ENCODE measurements at regions not wholly inside any gene's neighbourhood (a gene's known extent, or its start where the extent isn't known, plus 50 kb on each side); places are given as distances from the start of the nearest gene placed in this dataset.

DNA sequence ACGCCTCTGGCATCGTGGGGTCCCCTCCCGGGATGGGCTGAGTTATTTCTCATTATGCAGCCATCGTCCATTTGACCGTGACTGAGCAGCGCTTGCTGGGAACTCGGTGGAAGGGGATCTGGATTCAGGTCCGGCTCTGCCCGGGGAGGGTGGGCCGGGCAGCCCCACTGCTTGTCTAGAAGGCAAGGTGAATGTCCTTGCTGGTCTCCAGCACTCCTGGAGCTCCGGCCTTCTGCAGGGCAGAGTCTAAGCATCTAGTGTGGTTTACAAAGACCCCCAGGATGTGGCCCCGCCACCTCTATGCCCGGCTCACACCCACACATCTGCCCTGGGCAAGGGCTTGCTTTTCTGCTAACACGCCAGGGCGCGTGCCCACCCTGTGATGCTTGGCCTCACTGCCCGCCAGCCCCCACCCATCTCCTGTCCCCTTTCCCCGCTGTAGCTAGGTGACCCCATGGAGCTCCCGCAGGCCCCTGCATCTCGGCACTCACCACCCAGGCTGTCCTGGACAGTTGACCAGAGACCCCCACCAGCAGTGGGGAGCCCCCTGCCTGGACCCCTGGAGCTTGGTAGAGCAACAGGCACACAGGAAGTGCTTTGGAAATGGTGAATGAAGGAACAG, 151.0 kb upstream of the CHST15 start (continued):
- TF ChIP-seq, protein P1, sequence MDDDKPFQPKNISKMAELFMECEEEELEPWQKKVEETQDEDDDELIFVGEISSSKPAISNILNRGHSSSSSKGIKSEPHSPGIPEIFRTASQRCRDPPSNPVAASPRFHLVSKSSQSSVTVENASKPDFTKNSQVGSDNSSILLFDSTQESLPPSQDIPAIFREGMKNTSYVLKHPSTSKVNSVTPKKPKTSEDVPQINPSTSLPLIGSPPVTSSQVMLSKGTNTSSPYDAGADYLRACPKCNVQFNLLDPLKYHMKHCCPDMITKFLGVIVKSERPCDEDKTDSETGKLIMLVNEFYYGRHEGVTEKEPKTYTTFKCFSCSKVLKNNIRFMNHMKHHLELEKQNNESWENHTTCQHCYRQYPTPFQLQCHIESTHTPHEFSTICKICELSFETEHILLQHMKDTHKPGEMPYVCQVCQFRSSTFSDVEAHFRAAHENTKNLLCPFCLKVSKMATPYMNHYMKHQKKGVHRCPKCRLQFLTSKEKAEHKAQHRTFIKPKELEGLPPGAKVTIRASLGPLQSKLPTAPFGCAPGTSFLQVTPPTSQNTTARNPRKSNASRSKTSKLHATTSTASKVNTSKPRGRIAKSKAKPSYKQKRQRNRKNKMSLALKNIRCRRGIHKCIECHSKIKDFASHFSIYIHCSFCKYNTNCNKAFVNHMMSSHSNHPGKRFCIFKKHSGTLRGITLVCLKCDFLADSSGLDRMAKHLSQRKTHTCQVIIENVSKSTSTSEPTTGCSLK (tag by site-specific recombination; IDR thresholded peaks at IDR 0.05) = no peak
- TF ChIP-seq ZNF354C (tag by site-specific recombination; IDR thresholded peaks at IDR 0.05; ENCODE audit: borderline replicate concordance, low read depth) = no peak
- no peak for TF ChIP-seq ZNF555 (tag by site-specific recombination; conservative IDR thresholded peaks at IDR 0.05)
- TF ChIP-seq, protein P2, sequence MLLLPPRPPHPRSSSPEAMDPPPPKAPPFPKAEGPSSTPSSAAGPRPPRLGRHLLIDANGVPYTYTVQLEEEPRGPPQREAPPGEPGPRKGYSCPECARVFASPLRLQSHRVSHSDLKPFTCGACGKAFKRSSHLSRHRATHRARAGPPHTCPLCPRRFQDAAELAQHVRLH (tag by site-specific recombination; IDR thresholded peaks at IDR 0.05) = no peak
- no peak for TF ChIP-seq ZNF211 (tag by site-specific recombination; IDR thresholded peaks at IDR 0.05; ENCODE audit: low read depth)
- TF ChIP-seq ZNF707 (tag by site-specific recombination; IDR thresholded peaks at IDR 0.05) = no peak
- TF ChIP-seq, protein P3, sequence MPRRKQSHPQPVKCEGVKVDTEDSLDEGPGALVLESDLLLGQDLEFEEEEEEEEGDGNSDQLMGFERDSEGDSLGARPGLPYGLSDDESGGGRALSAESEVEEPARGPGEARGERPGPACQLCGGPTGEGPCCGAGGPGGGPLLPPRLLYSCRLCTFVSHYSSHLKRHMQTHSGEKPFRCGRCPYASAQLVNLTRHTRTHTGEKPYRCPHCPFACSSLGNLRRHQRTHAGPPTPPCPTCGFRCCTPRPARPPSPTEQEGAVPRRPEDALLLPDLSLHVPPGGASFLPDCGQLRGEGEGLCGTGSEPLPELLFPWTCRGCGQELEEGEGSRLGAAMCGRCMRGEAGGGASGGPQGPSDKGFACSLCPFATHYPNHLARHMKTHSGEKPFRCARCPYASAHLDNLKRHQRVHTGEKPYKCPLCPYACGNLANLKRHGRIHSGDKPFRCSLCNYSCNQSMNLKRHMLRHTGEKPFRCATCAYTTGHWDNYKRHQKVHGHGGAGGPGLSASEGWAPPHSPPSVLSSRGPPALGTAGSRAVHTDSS (tag by site-specific recombination; IDR thresholded peaks at IDR 0.05) = no peak
- TF ChIP-seq, protein P4, sequence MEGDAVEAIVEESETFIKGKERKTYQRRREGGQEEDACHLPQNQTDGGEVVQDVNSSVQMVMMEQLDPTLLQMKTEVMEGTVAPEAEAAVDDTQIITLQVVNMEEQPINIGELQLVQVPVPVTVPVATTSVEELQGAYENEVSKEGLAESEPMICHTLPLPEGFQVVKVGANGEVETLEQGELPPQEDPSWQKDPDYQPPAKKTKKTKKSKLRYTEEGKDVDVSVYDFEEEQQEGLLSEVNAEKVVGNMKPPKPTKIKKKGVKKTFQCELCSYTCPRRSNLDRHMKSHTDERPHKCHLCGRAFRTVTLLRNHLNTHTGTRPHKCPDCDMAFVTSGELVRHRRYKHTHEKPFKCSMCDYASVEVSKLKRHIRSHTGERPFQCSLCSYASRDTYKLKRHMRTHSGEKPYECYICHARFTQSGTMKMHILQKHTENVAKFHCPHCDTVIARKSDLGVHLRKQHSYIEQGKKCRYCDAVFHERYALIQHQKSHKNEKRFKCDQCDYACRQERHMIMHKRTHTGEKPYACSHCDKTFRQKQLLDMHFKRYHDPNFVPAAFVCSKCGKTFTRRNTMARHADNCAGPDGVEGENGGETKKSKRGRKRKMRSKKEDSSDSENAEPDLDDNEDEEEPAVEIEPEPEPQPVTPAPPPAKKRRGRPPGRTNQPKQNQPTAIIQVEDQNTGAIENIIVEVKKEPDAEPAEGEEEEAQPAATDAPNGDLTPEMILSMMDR (tag by site-specific recombination; IDR thresholded peaks at IDR 0.05) = no peak
- TF ChIP-seq WT1 (tag by site-specific recombination; IDR thresholded peaks at IDR 0.05) = no peak

DNA sequence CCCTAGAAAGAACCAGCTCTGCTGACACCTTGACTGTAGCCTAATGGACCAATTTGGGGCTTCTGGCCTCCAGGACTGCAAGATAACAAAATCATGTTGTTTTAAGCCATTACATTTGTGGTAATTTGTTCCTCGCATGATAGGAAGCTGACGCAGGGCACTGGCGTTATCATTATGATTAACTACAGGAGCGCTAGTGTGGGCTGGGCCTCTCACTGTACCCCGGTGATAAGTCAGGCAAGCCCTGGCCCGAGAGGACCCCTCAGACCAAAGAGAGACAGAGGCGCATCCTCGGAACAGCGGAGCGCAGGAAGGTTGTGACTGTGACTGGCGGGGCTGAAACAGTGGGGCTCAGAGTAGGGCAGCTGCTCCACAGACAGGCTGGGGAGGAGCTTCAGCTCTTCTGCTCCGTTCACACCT, 150.3 kb upstream of the CHST15 start:
- H3K9me3 ChIP-seq (ENCODE audit: control insufficient read depth, insufficient read depth, low read depth, low read length) = no peaks in the 10 kb centered on the region
- ChIA-PET CTCF (interaction anchor here (0.6 kb wide), 1 partner anchor 150 kb away, joined by 6 read pairs; the partner anchor contains the start of gene CHST15), POLR2A (no interaction called here)
- H3K4me3 ChIP-seq (ENCODE audit: low read depth, low read length) = no peak overlapping the region
- H3K36me3 ChIP-seq (ENCODE audit: control insufficient read depth in 2 of 2, insufficient read depth in 1 of 2, low read length in 2 of 2) = no peaks in the 10 kb centered on the region
- no peak for TF ChIP-seq ZNF600 (tag by site-specific recombination; IDR thresholded peaks at IDR 0.05)
- no peak for TF ChIP-seq ZNF664 (tag by site-specific recombination; IDR thresholded peaks at IDR 0.05)
- no peak for TF ChIP-seq ZNF747 (tag by site-specific recombination; IDR thresholded peaks at IDR 0.05)
- TF ChIP-seq, protein P5, sequence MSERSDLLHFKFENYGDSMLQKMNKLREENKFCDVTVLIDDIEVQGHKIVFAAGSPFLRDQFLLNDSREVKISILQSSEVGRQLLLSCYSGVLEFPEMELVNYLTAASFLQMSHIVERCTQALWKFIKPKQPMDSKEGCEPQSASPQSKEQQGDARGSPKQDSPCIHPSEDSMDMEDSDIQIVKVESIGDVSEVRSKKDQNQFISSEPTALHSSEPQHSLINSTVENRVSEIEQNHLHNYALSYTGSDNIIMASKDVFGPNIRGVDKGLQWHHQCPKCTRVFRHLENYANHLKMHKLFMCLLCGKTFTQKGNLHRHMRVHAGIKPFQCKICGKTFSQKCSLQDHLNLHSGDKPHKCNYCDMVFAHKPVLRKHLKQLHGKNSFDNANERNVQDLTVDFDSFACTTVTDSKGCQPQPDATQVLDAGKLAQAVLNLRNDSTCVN (tag by site-specific recombination; optimal IDR thresholded peaks at IDR 0.05) = no peak
- TF ChIP-seq, protein P6, sequence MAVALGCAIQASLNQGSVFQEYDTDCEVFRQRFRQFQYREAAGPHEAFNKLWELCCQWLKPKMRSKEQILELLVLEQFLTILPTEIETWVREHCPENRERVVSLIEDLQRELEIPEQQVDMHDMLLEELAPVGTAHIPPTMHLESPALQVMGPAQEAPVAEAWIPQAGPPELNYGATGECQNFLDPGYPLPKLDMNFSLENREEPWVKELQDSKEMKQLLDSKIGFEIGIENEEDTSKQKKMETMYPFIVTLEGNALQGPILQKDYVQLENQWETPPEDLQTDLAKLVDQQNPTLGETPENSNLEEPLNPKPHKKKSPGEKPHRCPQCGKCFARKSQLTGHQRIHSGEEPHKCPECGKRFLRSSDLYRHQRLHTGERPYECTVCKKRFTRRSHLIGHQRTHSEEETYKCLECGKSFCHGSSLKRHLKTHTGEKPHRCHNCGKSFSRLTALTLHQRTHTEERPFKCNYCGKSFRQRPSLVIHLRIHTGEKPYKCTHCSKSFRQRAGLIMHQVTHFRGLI (tag by site-specific recombination; IDR thresholded peaks at IDR 0.05) = 0 out of 2 replicates have a peak, but pooled peaks have one; percentile 42
- TF ChIP-seq ZBTB17 (tag by site-specific recombination; IDR thresholded peaks at IDR 0.05) = no peak
- TF ChIP-seq TRIM28 (IDR thresholded peaks at IDR 0.05; ENCODE audit: borderline replicate concordance, low read length) = 0 out of 2 replicates have a peak, but pooled peaks have one; percentile 18
- no peaks in the 10 kb centered on the region; the same call in 1 of the 2 replicates for H3K4me1 ChIP-seq (ENCODE audit: control insufficient read depth, insufficient read depth, low read length)
- no peak overlapping the region for H3K27ac ChIP-seq (ENCODE audit: extremely low read depth, low read depth, low read length)

Data from HEK293 (cell line).